AG04449 (cell line): ENCODE measurements at regions not wholly inside any gene's neighbourhood (a gene's known extent, or its start where the extent isn't known, plus 50 kb on each side); places are given as distances from the start of the nearest gene placed in this dataset.

Source experiments
- CTCF ChIA-PET: fragments of 350-600 bp; formaldehyde crosslinking; extraction: SDS; loops from one replicate; lab custom pipeline; 2021; ENCODE audit warnings: antibody characterized with exemption; lab: Yijun Ruan, JAX
- POLR2A ChIA-PET: fragments of 400-600, 350-600 bp; formaldehyde crosslinking; extraction: SDS; loops from one replicate; lab custom pipeline; 2020; ENCODE audit warnings: antibody characterized with exemption, inconsistent platforms; lab: Yijun Ruan, JAX
- DNase-seq: peaks from one replicate; pipeline ENCODE4 v3.0.0-alpha.2; 2010; ENCODE audit warnings: low read depth, low spot score
- H3K4me3 ChIP-seq: 2 replicates; pipeline ENCODE4 v1.5.1; 2011; ENCODE audit warnings: low read depth, mild to moderate bottlenecking, control low read depth, low read length
- TF ChIP-seq, protein P1 (sequence below): IDR thresholded peaks from one replicate; pipeline ENCODE4 v1.5.1; 2011; ENCODE audit warnings: mild to moderate bottlenecking, moderate library complexity, low read length, control low read depth, inconsistent platforms; ENCODE audit not compliant: insufficient read depth; ENCODE audit errors: missing control alignments

GRCh38 chr6:133757335-133757734 lies 131.6 kb upstream of the TCF21 start:
- DNase-seq, result no peak
- no peak overlapping the region for H3K4me3 ChIP-seq
- CTCF ChIA-PET, result interaction anchor here (1.6 kb wide), 1 partner anchor 80 kb away, joined by 5 read pairs; no protein-coding TSS in a partner anchor
- POLR2A ChIA-PET, result no interaction called here
- TF ChIP-seq, protein P1, sequence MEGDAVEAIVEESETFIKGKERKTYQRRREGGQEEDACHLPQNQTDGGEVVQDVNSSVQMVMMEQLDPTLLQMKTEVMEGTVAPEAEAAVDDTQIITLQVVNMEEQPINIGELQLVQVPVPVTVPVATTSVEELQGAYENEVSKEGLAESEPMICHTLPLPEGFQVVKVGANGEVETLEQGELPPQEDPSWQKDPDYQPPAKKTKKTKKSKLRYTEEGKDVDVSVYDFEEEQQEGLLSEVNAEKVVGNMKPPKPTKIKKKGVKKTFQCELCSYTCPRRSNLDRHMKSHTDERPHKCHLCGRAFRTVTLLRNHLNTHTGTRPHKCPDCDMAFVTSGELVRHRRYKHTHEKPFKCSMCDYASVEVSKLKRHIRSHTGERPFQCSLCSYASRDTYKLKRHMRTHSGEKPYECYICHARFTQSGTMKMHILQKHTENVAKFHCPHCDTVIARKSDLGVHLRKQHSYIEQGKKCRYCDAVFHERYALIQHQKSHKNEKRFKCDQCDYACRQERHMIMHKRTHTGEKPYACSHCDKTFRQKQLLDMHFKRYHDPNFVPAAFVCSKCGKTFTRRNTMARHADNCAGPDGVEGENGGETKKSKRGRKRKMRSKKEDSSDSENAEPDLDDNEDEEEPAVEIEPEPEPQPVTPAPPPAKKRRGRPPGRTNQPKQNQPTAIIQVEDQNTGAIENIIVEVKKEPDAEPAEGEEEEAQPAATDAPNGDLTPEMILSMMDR, result no peak

GRCh38 chr6:133758815-133759335 lies 130.0 kb upstream of the TCF21 start:
- ChIA-PET POLR2A (no interaction called here), CTCF (interaction anchor here (1.6 kb wide), 1 partner anchor 10 kb away, joined by 3 read pairs; no protein-coding TSS in a partner anchor)
- no peak overlapping the region for H3K4me3 ChIP-seq
- TF ChIP-seq, protein P1, result no peak
- no peak for DNase-seq

- TF ChIP-seq, protein P1, result no peak
- CTCF ChIA-PET, result no interaction called here
- H3K4me3 ChIP-seq, result no peak overlapping the region
- DNase-seq, result no peak
- POLR2A ChIA-PET, result no interaction called here
These were observed 129.4 kb upstream of the TCF21 start for GRCh38 chr6:133759524-133759923.

DNA sequence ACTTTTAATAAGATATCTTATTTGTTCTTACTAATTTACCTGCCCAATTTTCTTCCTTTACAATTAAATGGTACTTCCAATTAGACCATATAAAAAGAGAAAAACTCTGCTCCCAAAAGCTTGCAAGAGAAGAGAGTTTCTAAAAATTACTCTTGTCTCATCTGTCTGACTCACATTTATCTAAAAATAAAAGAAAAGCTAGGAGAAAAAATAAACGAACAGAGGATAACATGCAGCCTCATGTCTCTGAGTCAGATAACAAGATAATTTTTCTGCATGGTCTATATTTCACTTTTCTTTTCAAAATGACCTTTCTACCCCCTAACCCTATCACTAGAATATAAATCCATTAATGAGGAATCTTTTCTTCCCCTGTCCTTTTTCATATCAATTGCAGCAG lies 127.2 kb upstream of the TCF21 start:
- no peak for DNase-seq
- no peak overlapping the region for H3K4me3 ChIP-seq
- ChIA-PET POLR2A (no interaction called here), CTCF (interaction anchor here (6.0 kb wide), 1 partner anchor 193 kb away, joined by 31 read pairs; no protein-coding TSS in a partner anchor)
- TF ChIP-seq, protein P1, result no peak

DNA sequence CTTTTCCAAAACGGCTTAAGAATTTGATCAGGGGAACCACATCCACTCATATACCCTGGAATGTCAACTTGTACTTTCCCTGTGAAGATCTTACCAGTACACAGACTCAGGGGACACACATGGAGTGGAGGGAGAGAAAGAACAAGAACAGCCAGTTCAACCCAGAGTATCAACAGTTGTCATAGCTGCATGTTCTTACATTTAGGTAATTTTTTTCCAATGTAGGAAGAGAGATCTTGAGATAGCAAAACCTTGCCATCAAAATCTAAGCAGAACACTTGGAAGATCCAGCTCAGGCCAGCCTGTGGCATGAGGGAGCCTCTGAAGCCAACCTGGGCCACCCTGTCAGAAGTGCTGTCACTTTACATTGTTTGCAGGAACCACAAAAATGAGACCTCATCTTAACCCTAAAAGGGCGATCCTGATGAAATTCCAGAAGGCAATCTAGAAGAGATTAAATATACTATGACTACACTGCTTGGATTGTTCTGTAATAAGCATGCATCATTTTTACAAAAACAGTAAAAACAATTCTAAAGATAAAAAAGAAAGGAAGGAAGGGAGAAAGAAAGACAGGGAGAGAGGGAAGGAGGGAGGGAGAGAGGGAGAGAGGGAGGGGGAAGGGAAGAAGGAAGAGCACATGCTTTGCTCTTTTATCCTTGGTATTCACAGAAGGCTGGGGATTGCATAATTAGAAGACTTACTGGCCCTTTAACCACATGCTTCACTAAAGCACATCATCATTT lies 124.7 kb upstream of the TCF21 start:
- TF ChIP-seq, protein P1, result no peak
- no peak for DNase-seq
- H3K4me3 ChIP-seq, result no peak overlapping the region
- ChIA-PET POLR2A (no interaction called here), CTCF (interaction anchor here (1.0 to 6.0 kb wide), 5 partner anchors 9 to 333 kb away, joined by 3 to 31 read pairs (median 3); no protein-coding TSS in a partner anchor)

GRCh38 chr6:133764754-133765208 lies 124.1 kb upstream of the TCF21 start:
- H3K4me3 ChIP-seq, result no peak overlapping the region
- CTCF ChIA-PET, result interaction anchor here (1.1 to 6.0 kb wide), 3 partner anchors 151 to 333 kb away, joined by 3 to 31 read pairs (median 3); no protein-coding TSS in a partner anchor
- TF ChIP-seq, protein P1, result no peak
- POLR2A ChIA-PET, result no interaction called here
- DNase-seq, result no peak
